CD4-positive, alpha-beta T cell treated with Interleukin-1 beta for 1 hour (primary cell): ENCODE measurements at regions not wholly inside any gene's neighbourhood (a gene's known extent, or its start where the extent isn't known, plus 50 kb on each side); places are given as distances from the start of the nearest gene placed in this dataset.

Experiments
- DNase-seq, 2 donors: peaks; one replicate each; pipeline ENCODE4 v3.0.0-alpha.2; 2020 to 2022

GRCh38 chr3:21132896-21133295 lies 618.1 kb downstream of the ZNF385D start:
- DNase-seq: no peak

GRCh38 chr3:21120826-21121225 lies 630.2 kb downstream of the ZNF385D start:
- DNase-seq: no peak

- no peak for DNase-seq
Observed at GRCh38 chr3:21117370-21117769, 633.6 kb downstream of the ZNF385D start.

GRCh38 chr3:21109056-21109455 lies 642.0 kb downstream of the ZNF385D start:
- DNase-seq: no peak

GRCh38 chr3:21105784-21106183 lies 645.2 kb downstream of the ZNF385D start:
- DNase-seq: no peak

- no peak for DNase-seq
Observed at GRCh38 chr3:21100656-21101359, 650.2 kb downstream of the ZNF385D start.

DNA sequence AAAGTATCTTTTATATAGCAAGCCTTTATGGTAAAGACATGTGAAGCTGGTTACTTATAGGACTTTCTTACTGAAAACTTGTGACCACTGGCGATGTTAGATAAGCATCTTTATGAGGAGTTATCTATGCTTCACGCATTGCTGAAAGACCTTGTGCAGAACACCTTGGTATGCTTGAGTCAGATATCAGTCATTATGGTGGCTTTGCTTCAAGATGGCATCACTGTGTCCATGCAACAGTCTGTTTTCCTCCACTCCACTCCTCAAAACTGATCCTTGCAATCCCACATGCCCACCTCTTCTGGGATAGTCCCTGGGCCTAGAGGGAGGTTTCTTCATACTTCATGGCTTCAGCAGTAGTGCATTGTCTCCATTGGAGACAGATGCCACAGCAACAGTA lies 656.3 kb downstream of the ZNF385D start:
- no peak for DNase-seq

DNA sequence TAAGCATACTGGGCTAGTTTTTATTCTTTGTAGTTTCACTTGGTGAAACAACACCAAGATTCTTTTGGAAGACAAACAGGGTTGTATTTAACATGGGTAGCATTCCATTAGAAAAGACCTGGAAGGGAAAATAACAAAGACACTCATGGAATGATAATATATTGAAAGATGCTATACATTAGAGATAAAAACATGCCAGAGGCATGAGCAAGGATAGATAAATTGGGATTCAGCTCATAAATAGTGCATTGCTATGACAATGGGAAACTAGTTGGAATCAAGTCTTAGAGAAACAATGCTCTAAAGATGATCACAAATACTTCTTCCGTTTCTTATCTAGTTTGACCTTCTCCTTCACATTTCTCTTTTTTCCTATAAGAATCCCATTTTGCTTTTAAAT lies 677.4 kb downstream of the ZNF385D start:
- DNase-seq: no peak

DNA sequence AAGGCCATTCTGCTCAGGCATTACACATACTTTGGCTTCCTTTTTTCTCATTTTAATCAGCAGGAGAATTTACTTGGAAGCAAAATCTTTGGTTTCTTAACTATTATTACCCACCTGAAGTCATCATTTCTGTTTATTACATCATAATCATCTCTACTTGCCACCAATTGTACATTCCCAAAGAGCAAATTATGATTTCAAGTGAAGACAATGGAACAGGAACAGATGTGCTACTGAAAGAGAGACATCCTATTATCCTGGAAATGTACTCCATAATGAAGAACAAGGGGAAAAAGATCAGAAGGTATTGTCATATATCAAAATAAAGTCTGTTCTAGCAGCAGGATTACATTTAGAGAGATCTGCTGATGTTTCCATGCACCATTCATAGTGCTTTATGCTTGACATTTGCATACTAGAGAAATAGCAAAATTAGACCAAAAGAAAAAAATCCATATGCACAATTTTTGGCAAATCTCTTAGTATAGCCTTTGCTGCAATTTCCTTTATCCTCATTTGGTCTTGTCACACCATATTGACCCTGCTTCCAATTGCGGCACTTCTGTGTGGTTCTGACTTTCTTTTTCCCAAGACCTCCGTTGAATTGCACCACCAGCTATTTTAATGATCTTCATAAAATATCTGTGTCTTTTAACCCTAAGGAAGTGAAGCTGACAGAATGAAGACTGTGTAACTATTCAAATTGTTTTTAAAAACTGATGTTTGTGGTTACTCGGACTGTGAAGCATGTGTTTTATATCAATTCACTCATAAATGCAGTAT lies 683.8 kb downstream of the ZNF385D start:
- DNase-seq: no peak

- DNase-seq: no peak
Observed at GRCh38 chr3:21062831-21063294, 688.1 kb downstream of the ZNF385D start.

GRCh38 chr3:21059404-21059803 lies 691.6 kb downstream of the ZNF385D start:
- DNase-seq: no peak

DNA sequence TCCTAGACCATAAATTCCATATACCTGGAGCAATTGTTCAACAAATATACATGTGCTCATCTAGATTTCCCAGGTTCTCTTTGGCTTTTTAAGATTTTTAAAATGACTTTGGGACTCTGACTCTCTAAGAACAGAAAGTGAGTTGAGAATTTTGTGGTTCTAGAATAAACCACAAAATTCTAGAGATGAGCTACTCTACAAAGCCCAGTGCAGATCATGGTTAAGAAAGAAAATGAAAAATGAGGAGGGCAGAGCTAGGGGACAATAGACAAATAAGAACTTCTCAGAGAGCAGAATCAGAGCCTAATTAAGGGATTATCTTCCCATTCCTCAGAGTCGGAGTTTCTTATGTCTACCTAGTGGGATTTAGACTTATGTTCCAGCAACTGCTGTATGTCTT lies 694.7 kb downstream of the ZNF385D start:
- no peak for DNase-seq

- DNase-seq: no peak
Observed at GRCh38 chr3:21055015-21055414, 696.0 kb downstream of the ZNF385D start.

DNA sequence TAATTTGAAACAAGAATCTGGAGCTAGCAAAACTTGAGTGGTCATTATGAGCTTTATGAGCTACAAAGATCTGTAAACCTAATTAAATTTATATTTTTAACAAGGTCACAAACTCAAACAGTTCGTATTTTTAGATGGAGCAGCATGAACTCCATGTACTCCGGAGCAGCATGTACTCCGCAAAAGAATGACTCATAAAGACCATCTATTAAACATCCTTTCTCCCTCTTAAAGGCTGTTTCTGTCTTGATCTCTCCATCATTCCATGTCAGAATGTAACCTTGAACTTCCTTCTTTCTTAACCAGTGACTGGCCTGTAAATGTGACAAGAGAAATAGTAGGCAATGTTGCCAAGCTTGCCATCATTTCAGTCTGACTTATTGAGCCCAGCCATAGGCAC lies 696.9 kb downstream of the ZNF385D start:
- DNase-seq: no peak

DNA sequence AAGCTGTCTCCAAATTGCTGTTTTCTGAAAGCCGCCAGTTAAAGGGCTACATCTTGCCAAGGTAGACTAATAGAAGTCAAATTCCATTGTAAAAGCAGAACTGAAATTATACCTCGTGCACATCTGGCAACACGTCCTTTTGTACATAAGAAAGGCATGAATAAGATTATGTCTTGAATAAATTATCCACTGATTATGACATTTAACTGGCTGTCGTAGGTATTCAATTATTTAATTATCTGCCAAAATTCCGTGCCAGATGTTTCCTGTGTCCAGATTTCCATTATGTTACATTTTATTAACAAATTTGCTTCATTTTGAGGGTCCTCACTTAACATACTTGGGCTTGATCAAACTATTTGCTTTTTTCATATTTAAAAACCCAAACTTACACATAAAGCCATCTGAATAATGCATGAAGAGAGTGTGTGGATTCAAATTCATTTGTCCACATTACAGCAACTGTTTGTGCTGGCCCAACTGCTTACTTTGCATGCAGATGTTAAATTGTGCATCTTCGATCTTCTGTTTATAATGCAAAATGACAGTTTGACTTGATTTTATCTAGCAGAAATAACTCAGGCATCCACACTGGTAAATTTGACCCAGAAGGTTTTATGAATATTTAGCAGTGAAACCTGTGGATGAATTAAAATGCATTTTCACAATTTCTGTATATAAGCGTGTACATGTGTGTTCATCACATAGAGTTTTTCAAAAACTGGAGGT lies 701.5 kb downstream of the ZNF385D start:
- DNase-seq: no peak

DNA sequence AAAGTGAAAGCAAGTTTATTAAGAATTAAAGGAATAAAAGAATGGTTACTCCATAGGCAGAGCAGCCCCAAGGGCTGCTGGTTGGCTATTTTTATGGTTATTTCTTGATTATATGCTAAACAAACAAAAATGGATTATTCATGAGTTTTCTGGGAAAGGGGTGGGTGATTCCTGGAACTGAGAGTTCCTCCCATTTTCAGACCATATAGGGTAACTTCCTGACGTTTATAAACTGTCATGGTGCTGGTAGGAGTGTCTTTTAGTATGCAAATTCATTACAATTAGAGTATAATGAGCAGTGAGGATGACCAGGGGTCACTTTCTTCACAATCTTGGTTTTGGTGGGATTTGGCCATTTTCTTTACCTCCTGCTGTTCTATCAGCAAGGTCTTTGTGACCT lies 707.9 kb downstream of the ZNF385D start:
- DNase-seq: no peak

GRCh38 chr3:21042184-21042583 lies 708.8 kb downstream of the ZNF385D start:
- no peak for DNase-seq

DNA sequence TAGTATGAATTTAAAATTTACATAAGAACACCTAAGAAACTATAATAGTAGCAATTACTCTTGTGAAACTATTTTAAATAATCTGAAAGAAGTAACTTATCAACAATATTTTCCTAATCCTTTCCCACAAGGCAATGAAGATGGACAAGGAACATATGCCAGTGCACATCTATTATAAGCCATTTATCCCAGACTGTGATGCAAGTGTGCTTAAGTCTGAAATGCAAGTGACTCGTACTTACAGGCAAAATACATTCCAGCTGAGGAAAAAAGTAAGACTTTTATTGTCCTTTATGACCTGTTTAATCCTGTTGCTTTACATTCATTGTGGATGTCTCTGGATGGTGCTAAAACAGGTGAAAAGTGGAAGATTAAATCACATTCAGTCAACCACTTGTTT lies 709.4 kb downstream of the ZNF385D start:
- DNase-seq: no peak

DNA sequence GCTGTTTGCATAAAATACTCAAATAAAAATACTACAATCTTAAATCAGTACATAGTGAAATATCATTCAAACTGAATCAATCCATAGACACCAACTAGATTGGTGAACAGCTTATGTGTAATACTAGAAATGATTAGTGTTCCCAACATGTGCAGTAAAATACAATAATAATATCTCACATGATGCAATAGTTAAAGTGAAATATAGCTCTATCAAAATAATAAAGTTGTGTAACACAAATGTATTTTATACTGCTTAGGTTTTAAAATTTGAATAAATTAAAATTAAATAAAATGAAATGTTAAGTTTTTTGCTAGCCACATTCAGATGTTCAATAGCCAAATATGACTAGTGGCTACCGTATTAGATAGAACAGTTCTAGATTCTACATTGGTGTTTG lies 714.1 kb downstream of the ZNF385D start:
- DNase-seq: no peak

- no peak for DNase-seq
Observed at GRCh38 chr3:21028412-21028811, 722.6 kb downstream of the ZNF385D start.

DNA sequence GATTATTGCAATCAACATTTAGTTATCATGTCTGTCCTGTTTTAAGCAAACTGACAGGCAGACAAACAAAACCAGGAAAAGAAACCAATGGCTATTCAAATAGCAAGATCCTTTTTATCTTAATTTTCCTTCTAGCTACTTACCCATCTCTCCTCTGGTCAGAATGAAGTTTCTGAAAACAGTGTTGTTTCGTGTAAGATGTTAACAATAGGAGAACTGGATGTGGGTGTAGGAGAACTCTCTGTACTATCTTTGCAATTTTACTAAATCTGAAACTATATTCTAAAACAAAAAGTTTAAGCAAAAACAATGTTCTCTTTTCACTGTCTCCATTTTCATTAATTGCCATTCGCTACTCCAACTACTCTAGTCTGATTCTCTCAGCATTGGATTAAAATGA lies 726.4 kb downstream of the ZNF385D start:
- DNase-seq: no peak

- no peak for DNase-seq
Observed at GRCh38 chr3:21020681-21021080, 730.3 kb downstream of the ZNF385D start.

DNA sequence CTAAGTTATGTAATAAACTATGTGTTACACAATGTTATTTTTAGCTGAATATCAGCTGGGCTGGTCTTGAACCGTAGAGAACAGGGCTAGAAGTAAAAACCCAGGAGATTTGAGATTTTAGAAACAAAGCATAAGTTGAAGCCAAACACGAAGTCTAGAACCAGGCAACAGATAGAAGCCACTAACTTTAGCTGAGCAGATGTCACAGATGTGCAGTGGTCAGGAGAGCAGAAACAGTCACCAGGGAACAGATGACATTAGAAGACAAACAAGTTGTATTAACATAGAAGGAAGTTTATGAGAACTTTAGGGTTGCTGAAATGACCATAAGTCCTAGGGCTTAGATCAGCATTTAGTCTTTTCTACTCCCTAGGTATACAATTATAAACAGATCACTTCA lies 731.0 kb downstream of the ZNF385D start:
- no peak for DNase-seq
